ENCODE measurements at regions not wholly inside any gene's neighbourhood (a gene's known extent, or its start where the extent isn't known, plus 50 kb on each side); places are given as distances from the start of the nearest gene placed in this dataset.

- no peak for DNase-seq (ENCODE audit: extremely low read depth in 1 of 4, low spot score in 3 of 4)
- TF ChIP-seq ZEB2 (IDR thresholded peaks at IDR 0.05) (no peak), CHD4 (IDR thresholded peaks at IDR 0.05; ENCODE audit: insufficient read depth, insufficient replicate concordance, low read depth, low read length, poor library complexity, severe bottlenecking) (no peak), ZNF407 (IDR thresholded peaks at IDR 0.05; ENCODE audit: low read depth) (no peak), SAP30 (IDR thresholded peaks at IDR 0.05; ENCODE audit: borderline replicate concordance, insufficient read depth, low read depth, low read length, poor library complexity, severe bottlenecking) (no peak), L3MBTL2 (IDR thresholded peaks at IDR 0.05) (no peak), NFXL1 (CRISPR knock-in tag; IDR thresholded peaks at IDR 0.05) (no peak)
- Histone ChIP-seq H4K20me1 (replicated peaks; ENCODE audit: control insufficient read depth, insufficient read depth, low read length) (no peaks in the 10 kb centered on the region), H3K4me1 (replicated peaks in 1 of 2; ENCODE audit: control insufficient read depth in 2 of 2, insufficient read depth in 2 of 2, low read length in 2 of 2) (peaks cover 0 to 5% of the 10 kb centered on the region in 2 experiments; a peak in 1 of 5 replicates), H3K9me3 (replicated peaks; ENCODE audit: control insufficient read depth, insufficient read depth, low read depth, low read length) (no peaks in the 10 kb centered on the region), H3K27ac (ENCODE audit: extremely low read depth, low read depth, low read length) (no peak overlapping the region), H3K9me1 (ENCODE audit: control insufficient read depth, insufficient read depth, low read length) (no peaks in the 10 kb centered on the region), H3K79me2 (ENCODE audit: control insufficient read depth, insufficient read depth, low read length) (no peaks in the 10 kb centered on the region), H3K4me2 (ENCODE audit: insufficient read depth, low read length) (no peak overlapping the region), H3K9ac (ENCODE audit: insufficient read depth in 1 of 2, low read depth in 2 of 2, low read length in 2 of 2) (no peak overlapping the region), H3K4me3 (no peak overlapping the region), H3K36me3 (ENCODE audit: control insufficient read depth, insufficient read depth, low read length) (no peaks in the 10 kb centered on the region), H2AFZ (ENCODE audit: low read depth, low read length) (no peak overlapping the region), H3K27me3 (ENCODE audit: control insufficient read depth in 2 of 2, insufficient read depth in 2 of 2, low read length in 2 of 2) (no peaks in the 10 kb centered on the region)
- FAIRE-seq, result no peak
- BruUV-seq (replicated peaks), result no TSS peak
- in situ Hi-C loops (cut with MboI) (no loop called here), intact Hi-C loops (cut with micrococcal nuclease) (no loop called here)
- 0% methylated on average over 8 of the region's 8 CpGs for WGBS (ENCODE audit: insufficient coverage, low coverage, missing lambda C conversion rate)
- no peak for ATAC-seq
- CTCF ChIA-PET (ENCODE audit: low intra/inter-chr PET ratio), result no interaction called here
- POLR2A ChIA-PET, result no interaction called here
Measured at GRCh38 chr14:104350463-104351185, 212.2 kb downstream of the KIF26A start.

All from K562 (cell line).